GM19463 (cell line): ENCODE measurements at regions not wholly inside any gene's neighbourhood (a gene's known extent, or its start where the extent isn't known, plus 50 kb on each side); places are given as distances from the start of the nearest gene placed in this dataset.

Experiments
- ATAC-seq: cut with Tn5 transposase; IDR thresholded peaks from one replicate; pipeline ENCODE4 v1.9.1; 2021; ENCODE audit warnings: mild to moderate bottlenecking, moderate library complexity; ENCODE audit not compliant: unreplicated experiment

DNA sequence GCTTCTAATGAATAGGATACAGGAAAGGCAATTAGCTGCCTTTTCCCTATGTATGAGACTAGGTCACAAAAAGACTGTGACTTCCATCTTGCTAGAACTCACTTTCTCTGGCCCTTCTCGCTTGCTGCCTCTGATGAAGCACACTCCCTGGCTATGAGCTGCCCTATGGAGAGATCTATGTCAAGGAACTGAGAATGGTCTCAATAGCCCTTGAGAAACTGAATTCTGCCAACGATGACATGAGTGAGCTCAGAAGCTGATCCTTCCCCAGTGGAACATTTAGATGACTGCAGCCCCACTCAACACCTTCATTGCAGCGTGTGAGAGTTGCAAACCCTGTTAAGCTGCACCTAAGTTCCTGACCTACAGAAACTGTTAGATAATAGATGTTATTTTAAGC is 309.8 kb downstream of the COG6 start:
- ATAC-seq = no peak

DNA sequence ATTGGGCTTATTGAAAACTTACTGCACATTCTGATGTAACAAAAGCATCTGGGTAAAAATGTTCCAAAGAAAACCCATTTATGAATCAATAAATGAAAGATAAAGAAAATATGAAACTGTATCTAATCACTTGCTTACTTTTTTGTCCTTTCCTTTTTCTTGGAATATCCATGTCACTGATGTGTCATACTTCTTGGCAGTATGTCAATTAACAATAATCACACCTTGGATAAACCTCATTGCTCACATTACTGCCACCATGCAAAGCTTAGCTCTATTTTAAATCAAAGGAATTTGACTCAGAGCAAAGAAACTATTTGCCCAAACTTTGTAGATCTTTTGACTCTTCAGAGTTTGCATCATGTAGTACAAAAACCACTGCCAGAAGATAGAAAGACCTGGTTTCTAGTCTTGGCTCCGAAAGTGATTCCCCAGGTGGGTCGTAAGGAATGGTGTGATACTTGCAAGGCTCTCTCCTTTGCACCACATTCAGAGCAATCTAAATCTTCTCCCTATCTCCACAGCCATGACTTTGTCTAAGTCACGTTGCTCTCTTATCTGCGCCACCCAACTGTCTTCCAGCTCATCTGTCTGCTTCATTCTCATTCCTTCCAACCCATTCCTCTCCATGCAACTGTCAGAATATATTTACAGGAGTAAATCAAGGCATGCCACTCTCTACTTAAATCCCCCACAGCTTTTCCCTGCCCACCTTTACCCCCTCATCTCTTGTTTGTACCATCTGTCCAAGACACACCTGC is 311.9 kb downstream of the COG6 start:
- ATAC-seq = no peak

DNA sequence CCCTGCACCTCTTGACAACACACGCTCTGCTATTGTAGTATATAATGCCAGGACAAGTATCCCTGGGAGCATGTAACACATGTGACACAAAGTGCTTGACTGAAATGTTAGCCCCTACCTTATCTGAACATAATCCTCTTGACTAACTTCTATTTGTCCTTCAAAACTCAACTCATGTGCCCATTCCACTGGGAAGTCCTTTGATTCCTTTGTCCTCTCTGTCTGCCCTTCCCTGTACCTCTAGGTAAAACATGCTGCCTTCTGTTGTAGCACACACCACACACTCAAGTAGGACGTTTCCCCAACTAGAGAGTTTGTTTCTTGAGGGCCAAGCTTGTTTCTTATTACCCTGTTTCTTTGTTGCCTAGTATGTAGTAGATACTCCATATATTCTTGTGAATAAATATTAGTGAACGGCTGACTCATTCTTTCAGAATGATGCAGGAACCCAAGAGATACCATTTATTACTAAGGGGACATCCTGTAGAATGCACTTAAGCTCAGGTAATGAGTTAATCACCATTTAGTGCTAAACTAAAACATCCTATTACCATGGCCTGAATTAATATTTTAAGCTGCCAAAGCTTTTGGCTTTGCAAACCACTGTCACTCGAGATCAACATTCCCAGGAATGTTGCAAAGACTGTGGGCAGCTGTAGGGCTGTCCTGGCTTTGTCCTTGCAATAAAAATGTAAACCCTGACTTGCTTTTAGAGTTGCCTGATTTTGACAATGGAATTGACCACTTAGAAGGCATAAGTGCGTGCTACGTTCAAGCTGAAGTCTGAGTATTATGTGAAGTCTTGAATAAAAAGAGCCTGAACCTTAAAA is 313.4 kb downstream of the COG6 start:
- no peak for ATAC-seq

DNA sequence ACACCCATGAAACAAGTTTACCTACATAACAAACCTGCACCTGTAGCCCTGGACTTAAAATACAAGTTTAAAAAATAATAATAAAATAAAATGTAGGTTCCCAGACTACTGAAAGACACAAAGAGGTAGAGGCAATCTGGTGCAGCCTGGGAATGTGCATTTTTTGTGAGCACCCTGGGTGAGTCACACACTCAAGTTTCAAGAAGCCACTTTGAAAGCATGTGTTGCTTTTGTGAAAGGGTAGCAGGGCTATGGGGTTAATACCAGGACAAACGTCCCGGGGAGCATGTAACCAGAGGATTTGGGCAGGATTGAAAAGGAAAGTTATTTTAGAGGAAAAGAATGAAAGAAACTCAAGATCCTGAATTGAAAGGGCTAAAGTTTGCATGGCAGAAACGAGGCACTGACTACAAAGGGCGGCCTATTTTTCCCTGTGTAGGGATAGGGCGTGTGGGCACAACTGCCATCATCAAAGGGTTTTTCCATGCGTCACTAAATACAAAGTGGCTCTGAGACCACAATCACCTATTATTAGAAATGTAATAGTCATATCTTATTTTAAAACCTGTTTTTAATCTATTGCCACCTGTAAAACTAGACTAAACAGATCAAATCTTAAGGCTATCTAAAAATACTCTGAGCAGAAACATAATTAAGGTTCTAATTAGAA is 314.9 kb downstream of the COG6 start:
- ATAC-seq = no peak

DNA sequence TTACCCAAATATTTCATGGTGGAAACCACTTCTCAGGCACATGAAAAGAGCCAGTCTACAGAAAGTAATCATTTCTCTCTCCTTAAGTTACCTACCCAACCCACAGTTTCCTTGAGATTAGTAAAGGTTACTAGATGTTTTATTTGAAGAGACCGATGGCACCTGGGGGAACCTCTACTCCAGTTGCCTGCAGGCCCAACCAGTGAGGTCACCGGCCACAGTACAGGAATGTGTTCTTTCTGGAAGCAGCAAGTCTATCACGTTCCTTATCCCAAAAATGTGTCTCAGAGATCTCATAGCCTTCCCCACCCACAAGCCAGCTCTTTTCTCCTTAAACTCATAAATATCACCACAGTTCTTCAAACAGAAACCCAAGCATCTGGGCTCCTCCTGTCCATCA is 316.1 kb downstream of the COG6 start:
- no peak for ATAC-seq

DNA sequence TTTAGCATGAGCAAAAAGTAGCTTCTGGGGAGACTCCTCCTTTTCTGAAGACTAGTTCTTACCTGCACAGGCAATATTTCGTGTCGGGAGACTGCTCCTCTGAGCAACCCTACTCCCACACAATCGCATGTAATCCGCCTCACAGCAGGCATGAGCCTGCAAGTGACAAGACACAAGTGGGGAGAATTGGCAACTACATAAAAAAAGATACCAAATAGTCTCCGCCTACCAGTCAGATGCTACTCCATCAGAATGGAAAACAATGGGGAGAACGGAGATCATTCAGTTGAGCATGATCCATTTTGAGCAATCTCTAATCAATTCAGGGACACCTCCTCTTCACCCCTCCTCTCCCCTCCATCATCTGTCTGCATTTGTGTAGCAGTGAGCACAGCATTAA is 321.0 kb downstream of the COG6 start:
- ATAC-seq = no peak

DNA sequence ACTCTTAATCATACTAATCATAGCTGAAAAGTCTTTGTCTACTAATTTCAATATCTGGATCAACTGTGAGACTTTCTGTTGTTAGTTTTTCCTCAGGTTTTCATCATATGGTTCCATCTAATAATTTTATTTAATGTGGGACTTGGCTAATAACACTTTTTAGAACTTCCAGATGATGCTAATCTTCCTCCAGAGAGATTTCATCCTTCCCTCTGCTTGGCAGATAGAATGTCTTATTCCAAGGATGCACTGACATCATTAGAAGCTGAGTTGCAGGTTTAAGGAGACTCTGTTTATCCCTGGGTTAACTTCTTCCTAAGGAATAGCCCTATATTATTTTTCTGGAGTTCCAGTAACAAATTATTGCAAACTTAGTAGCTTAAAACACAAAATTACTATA is 325.6 kb downstream of the COG6 start:
- ATAC-seq = no peak

DNA sequence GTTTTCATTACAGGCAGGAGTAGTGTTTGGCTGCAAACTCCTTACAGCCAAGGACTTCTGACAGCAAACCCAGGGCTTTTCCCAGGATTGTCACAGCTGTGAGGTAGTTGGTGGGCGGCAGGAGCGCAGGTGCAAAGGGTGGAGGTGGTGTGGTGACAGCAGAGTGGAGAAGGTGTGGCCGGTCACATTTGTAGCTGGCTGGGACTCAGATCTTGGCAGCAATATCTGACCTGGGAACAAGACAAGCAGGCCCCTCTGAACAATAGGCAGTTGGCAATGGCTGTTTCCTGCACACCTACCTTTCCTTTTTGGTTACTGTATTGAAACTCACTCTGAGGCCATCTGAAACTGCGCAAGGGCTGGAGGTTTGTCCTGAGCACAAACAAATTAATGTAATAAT is 327.3 kb downstream of the COG6 start:
- no peak for ATAC-seq

DNA sequence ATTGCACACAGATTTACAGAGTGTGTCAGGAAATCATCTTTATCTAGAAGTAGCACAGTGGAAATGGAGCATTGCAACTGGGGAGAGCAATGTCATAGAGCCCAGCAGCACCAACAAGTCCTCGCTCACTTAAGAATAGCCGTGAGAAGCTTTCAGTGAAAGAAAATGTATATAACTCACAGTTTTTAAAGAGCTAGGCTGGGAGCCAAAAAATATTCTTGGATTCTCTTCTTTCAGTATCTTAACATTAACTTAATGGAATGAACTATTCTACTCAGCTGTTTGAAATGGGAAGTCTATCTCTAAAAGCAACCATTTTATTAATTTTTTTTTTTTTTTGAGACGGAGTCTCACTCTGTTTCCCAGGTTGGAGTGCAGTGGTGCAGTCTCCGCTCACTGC is 329.6 kb downstream of the COG6 start:
- no peak for ATAC-seq

DNA sequence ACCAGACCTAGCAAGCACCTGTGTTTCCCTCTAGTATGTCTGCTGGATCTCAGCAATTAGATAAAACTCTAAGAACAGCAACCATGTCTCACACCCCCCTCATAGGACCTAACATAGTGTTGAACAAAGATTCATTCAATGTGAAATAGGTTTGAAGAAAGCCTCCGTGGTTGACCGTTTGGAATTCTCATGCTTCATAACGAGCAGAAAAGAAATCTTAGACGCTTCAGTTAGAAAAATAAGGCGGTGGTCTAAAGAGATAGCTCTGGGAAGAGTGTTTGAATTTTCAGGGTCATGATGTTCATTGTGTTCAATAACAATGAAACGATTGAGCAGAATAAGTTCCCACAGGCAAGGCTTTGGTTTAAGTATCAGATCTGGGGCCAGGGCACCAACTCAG is 332.9 kb downstream of the COG6 start:
- ATAC-seq = no peak

DNA sequence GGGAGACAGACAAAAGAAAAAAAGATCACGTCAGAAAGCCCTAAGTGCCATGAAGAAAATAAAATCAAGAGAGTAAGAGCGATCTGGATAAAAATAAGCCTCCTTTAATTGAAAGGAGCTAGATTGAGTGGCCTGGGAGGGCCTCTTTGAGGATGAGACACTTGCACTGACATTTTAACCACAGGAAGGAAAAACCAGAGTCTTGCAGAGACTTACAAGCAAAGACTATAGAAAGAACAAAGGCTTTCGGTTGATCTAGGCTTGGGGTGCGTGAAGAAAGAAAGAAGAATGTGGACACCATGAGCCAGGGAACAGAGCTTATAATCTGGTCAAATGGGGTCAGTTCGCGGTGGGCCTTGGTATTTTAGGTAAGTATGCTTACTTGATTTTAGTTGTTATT is 342.7 kb downstream of the COG6 start:
- no peak for ATAC-seq

DNA sequence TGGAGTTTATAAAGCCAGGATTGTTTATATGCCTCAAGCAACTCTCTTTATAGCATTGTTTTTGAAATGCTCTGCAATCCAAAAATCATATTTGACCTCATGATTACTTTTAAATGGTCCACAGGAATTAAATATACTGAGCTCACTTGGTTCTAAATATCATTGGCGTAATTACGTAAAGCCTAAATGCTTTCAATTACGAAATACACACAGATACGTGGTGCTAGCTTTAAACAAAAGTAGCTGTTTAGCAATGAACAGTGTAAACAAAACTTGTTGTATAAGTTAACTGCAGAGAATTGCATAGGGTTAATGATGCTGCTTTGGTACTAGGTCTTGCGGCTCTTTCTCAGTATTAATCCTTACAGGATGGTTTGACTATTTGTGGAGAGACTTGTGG is 346.6 kb downstream of the COG6 start:
- no peak for ATAC-seq

DNA sequence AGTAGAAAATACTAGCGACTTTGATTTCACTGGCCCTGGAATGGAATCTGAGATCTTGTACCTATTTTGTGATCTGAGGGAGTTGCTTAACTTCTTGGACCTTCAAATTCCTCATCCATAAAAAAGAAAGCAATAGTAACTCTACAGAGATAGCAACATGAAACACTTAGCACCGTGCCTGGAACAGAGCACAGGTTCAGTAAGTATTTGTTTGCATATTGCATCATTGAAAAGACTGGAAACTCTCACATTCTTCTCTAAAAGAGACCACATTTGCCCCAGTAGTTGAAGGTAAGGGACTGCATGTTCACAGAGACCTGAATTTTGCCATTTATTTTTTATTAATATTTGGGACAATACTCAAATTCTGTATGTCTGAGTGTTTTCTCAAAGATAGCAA is 358.1 kb downstream of the COG6 start:
- no peak for ATAC-seq

DNA sequence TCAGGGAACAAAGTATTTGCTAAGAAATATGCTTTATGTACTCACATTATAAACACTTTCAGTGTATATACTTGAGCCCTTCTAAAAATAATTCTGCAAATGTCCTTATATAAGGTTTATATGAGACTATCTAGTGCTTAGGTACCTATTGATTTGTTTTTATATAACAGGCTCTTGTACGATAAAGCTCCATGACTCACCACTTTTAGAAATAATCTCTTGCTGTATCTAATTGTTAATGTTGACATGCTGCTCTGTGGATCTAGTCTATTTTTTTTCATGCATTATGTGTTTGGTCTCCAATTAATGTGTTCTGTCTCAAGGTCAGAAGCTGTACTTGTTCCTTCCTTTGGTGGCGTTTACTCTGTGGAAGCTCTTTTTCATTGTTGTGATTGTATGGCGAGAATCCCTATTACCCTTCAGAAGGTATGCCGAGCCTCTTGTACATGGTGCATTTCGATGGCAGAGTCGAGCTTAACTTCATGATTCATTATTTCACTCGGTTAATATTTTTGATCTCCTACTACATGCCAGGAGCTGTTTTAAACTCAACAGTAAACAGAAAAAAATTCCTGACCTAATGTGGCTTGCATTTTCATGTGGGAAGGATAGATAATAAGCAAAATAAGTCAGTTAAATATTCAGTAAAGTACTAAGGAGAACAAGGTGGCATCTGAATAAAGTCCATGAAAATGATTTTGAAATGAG is 361.6 kb downstream of the COG6 start:
- no peak for ATAC-seq

DNA sequence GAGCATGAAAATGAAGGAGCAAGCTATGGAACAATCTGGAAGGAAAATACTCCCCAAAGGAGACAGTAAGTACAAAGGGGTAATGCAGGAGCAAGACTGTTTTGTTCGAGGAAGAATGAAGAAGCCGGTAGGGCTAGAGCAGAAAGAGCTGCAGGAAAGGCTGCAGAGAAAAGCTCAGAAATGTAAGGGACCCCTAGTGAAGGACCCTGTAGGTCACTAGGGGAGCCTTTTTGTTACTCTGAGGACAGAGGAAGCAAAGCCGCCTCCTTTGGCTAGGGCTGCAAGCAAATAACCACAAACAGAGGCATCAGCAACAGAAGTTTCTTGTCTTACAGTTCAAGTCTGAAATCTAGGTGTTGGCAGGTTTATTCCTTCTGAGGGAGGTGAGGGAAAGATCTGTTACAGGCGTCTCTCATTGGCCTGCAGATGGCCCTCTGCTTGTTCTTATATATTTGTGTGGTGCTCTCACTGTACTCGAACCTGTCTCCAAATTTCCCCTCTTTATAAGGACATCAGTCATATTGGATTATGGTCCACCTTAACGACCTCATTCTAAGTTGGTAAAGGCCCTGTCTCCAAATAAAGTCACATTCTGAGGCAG is 362.3 kb downstream of the COG6 start:
- ATAC-seq = no peak

DNA sequence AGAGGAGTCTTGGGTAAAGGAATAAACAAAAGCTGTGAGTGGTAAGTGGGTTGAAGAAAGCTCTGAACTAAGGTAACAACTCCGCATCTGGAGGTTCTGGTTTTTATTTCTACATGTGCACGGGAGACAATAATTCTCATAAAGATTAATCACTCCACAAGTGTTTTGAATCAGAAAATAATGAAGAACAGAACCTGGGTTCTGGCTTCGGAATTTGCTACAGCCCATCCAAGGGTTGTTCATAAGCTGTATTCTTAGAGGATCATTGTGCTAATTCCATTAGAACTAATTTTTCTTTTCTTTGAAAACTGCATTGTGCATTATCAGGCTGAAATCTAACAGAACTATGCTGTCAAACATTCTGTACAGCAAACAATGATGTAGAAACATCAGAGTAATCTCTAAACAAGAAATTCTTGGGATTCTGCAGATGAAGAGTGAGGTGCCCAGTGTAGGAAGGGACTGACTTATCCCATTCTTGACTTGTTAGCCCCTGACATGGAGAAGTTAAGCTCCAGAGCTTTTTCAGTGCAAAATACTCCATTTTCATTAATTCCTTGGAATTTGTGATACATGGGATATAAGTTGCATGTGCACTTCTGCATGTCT is 368.2 kb downstream of the COG6 start:
- no peak for ATAC-seq

DNA sequence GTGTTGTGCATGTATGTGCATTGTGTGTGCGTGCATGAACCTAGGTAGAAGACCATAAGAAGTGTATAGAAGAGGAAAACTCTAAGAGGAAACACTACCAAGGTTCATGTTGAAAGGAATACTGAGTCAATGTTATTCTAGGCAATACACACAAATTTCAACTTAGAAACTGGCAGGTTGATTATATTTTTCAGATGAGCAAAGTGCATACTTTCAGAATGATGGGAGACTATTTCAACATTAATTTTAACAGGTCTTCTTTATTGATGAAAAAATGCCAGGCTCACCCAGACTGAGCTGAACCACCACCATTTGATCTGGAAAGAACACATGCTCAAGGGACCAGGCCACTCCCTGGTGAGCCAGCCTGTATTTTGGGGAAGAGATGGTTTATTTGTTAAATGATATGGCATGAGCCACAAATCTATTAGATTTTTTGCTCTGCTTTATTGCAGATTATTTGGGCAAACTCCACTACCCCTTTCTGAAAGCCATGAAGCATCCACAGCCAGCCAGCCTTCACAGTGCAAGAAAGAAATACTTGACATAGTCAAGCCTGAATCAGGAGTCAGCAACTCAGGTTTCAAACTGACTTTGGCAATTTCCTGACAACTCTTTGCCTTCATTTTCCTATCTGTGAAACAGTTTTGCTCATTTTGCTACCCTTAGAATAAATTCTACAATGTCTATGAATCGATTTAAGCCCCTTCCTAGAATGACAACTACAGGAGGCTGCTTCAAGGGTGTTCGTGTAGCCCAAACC is 368.9 kb downstream of the COG6 start:
- ATAC-seq = no peak

DNA sequence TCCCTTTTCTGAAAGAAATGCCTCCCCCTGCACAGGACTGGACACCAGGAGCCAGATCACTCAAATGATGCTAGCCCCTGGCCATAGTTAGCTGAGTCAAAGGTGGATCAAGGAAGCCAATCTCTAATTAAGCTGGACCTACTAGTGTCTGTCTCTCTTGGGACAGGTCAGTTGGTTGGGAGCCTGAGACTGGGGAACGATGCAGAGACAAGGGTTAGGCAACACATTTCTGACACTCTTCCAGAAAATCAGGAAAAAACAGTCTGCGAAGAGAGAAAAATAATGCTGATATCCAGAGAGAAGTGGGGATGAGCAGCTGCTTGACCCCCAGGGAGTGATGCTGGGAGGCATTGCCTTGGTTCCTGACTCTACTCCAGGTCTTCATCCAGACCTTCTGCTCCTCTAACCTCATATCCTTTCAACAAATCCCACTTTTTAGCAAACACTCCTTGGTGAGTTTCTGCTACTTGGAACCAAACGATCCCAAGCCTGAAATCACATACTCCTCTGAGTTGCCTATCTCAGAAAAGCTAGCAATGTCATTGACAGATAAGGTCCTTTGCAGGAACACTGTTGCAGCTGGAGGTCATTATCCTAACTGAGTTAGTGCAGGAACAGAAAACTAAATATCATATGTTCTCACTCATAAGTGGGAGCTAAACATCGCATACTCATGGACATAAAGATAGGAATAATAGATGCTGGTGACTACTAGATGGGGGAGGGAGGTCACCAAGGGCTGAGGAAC is 369.7 kb downstream of the COG6 start:
- ATAC-seq = no peak

DNA sequence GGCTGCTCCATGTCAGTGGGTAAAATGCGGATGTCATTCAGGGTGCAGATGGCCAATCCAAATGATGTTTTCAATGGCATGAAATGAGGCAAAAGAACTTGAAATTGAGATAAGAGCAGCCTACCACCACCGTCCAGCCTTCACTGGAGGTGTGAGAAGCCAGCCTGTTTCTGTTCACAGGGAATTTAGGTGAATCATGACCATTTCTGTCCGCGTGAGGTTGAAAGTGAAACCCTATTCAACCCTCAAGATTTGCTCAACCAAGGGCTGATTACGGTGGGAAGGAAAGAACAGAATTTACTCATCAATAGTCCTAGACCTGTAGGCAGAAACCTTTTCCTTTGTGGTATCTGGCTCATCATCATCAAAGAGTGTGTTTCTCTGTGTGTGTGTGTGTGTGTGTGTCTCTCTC is 370.7 kb downstream of the COG6 start:
- peak; percentile 93 for ATAC-seq
